H9 (cell line): ENCODE measurements at regions not wholly inside any gene's neighbourhood (a gene's known extent, or its start where the extent isn't known, plus 50 kb on each side); places are given as distances from the start of the nearest gene placed in this dataset.

Experiments used
- DNase-seq: peaks from one replicate; pipeline ENCODE4 v3.0.0-alpha.2; 2017
- H2AFZ ChIP-seq: one replicate; pipeline ENCODE4 v1.6.1; 2013; ENCODE audit warnings: mild to moderate bottlenecking, low read length, control low read depth, moderate library complexity
- H2AK5ac ChIP-seq: 2 replicates; pipeline ENCODE4 v1.6.1; 2013; ENCODE audit warnings: low read length, control low read depth, mixed read lengths; ENCODE audit not compliant: insufficient read length
- H2BK120ac ChIP-seq: one replicate; pipeline ENCODE4 v1.6.1; 2013; ENCODE audit warnings: low read depth, mild to moderate bottlenecking, low read length, control low read depth, inconsistent platforms; ENCODE audit not compliant: poor library complexity, severe bottlenecking
- H2BK12ac ChIP-seq: 2 replicates; pipeline ENCODE4 v1.6.1; 2013; ENCODE audit warnings: low read length, control low read depth, mixed read lengths, low read depth; ENCODE audit not compliant: insufficient read length
- H2BK15ac ChIP-seq: 2 replicates; pipeline ENCODE4 v1.6.1; 2013; ENCODE audit warnings: low read depth, low read length, control low read depth
- H2BK20ac ChIP-seq: one replicate; pipeline ENCODE4 v1.6.1; 2013; ENCODE audit warnings: low read depth, mild to moderate bottlenecking, low read length, control low read depth, inconsistent platforms; ENCODE audit not compliant: poor library complexity, severe bottlenecking
- H2BK5ac ChIP-seq: 2 replicates; pipeline ENCODE4 v1.6.1; 2013; ENCODE audit warnings: low read length, control low read depth, mixed read lengths; ENCODE audit not compliant: insufficient read length
- H3K14ac ChIP-seq: 2 replicates; pipeline ENCODE4 v1.6.1; 2013; ENCODE audit warnings: low read length, control low read depth; ENCODE audit not compliant: insufficient read depth
- H3K18ac ChIP-seq: 2 replicates; pipeline ENCODE4 v1.6.1; 2013; ENCODE audit warnings: low read depth, mild to moderate bottlenecking, mixed read lengths, low read length, control low read depth; ENCODE audit not compliant: insufficient read length
- H3K23ac ChIP-seq: 2 replicates; pipeline ENCODE4 v1.6.1; 2013; ENCODE audit warnings: low read length, control low read depth, mixed read lengths, low read depth; ENCODE audit not compliant: insufficient read length
- H3K23me2 ChIP-seq: 2 replicates; pipeline ENCODE4 v1.6.1; 2013; ENCODE audit warnings: low read depth, mild to moderate bottlenecking, mixed read lengths, low read length, control low read depth; ENCODE audit not compliant: insufficient read length, poor library complexity, severe bottlenecking
- H3K27ac ChIP-seq: 2 replicates; pipeline ENCODE4 v1.5.1; 2013; ENCODE audit warnings: low read length, control low read depth, mixed read lengths, low read depth; ENCODE audit not compliant: insufficient read length
- H3K27me3 ChIP-seq: 2 replicates; pipeline ENCODE4 v1.6.1; 2013; ENCODE audit warnings: low read length, control low read depth, inconsistent platforms; ENCODE audit not compliant: insufficient read depth
- H3K4ac ChIP-seq: 2 replicates; pipeline ENCODE4 v1.6.1; 2013; ENCODE audit warnings: low read depth, mild to moderate bottlenecking, control low read depth, inconsistent platforms, low read length, moderate library complexity
- H3K4me1 ChIP-seq: 2 replicates; pipeline ENCODE4 v1.6.1; 2013; ENCODE audit warnings: low read length, control low read depth, inconsistent platforms; ENCODE audit not compliant: insufficient read depth
- H3K4me2 ChIP-seq: 2 replicates; pipeline ENCODE4 v1.6.1; 2013; ENCODE audit warnings: low read length, control low read depth, mixed read lengths; ENCODE audit not compliant: insufficient read length, insufficient read depth
- H3K56ac ChIP-seq: 2 replicates; pipeline ENCODE4 v1.6.1; 2013; ENCODE audit warnings: low read depth, mild to moderate bottlenecking, mixed read lengths, low read length, control low read depth; ENCODE audit not compliant: insufficient read length
- H3K79me1 ChIP-seq: 2 replicates; pipeline ENCODE4 v1.6.1; 2013; ENCODE audit warnings: low read depth, mild to moderate bottlenecking, moderate library complexity, low read length, control low read depth, inconsistent platforms; ENCODE audit not compliant: insufficient read depth, poor library complexity, severe bottlenecking
- H3K79me2 ChIP-seq: 2 replicates; pipeline ENCODE4 v1.6.1; 2013; ENCODE audit warnings: low read length, control low read depth, inconsistent platforms; ENCODE audit not compliant: insufficient read depth
- H3K9ac ChIP-seq: 2 replicates; pipeline ENCODE4 v1.6.1; 2013; ENCODE audit warnings: low read length, control low read depth, mixed read lengths; ENCODE audit not compliant: insufficient read length; ENCODE audit errors: extremely low read depth
- H3K9me3 ChIP-seq: one replicate; pipeline ENCODE4 v1.6.1; 2013; ENCODE audit warnings: low read depth, low read length, inconsistent platforms; ENCODE audit not compliant: control insufficient read depth
- H3T11ph ChIP-seq: one replicate; pipeline ENCODE4 v1.6.1; 2013; ENCODE audit warnings: mild to moderate bottlenecking, low read length, control low read depth, inconsistent platforms
- H4K20me1 ChIP-seq: one replicate; pipeline ENCODE4 v1.6.1; 2013; ENCODE audit not compliant: control insufficient read depth, insufficient read length, insufficient read depth
- H4K5ac ChIP-seq: 2 replicates; pipeline ENCODE4 v1.6.1; 2013; ENCODE audit warnings: low read depth, mild to moderate bottlenecking, mixed read lengths, low read length, control low read depth; ENCODE audit not compliant: insufficient read length
- H4K8ac ChIP-seq: replicated peaks from 2 replicates; pipeline ENCODE4 v1.6.1; 2013; ENCODE audit warnings: low read length, control low read depth, mixed read lengths, low read depth; ENCODE audit not compliant: insufficient read length
- H4K91ac ChIP-seq: 2 replicates; pipeline ENCODE4 v1.6.1; 2013; ENCODE audit warnings: low read depth, mild to moderate bottlenecking, moderate library complexity, mixed read lengths, low read length, control low read depth; ENCODE audit not compliant: insufficient read length
- H3K27ac Mint-ChIP-seq, 3 experiments: 2 replicates in 2 of 3; 3 replicates in 1 of 3; pipeline ENCODE4 v1.8.0; 2020 to 2021; ENCODE audit warnings: mixed read lengths in 3 of 3, mild to moderate bottlenecking in 1 of 3, moderate library complexity in 1 of 3
- H3K27me3 Mint-ChIP-seq: 2 replicates; pipeline ENCODE4 v1.8.0; 2021; ENCODE audit warnings: low read depth, mild to moderate bottlenecking, moderate library complexity, mixed read lengths
- H3K36me3 Mint-ChIP-seq, 3 experiments: 2 replicates in 2 of 3; 3 replicates in 1 of 3; pipeline ENCODE4 v1.8.0; 2020 to 2021; ENCODE audit warnings: low read depth in 3 of 3, mixed read lengths in 3 of 3; ENCODE audit not compliant: insufficient read depth in 1 of 3
- H3K4me1 Mint-ChIP-seq, 2 experiments: 2 replicates each; pipeline ENCODE4 v1.8.0; 2020; ENCODE audit warnings: mixed read lengths in 2 of 2
- H3K4me3 Mint-ChIP-seq, 2 experiments: 2 replicates in 1 of 2; 3 replicates in 1 of 2; pipeline ENCODE4 v1.8.0; 2020 to 2021; ENCODE audit warnings: mild to moderate bottlenecking in 2 of 2, mixed read lengths in 2 of 2, moderate library complexity in 1 of 2
- H3K9me3 Mint-ChIP-seq, 2 experiments: 2 replicates in 1 of 2; 3 replicates in 1 of 2; pipeline ENCODE4 v1.8.0; 2020; ENCODE audit warnings: mild to moderate bottlenecking in 2 of 2, mixed read lengths in 2 of 2, moderate library complexity in 1 of 2
- CTCF ChIP-seq: fragments of 200-600 bp; sonication (generic); conservative IDR thresholded peaks from 3 replicates; pipeline ENCODE4 v1.8.0; 2021; ENCODE audit warnings: antibody characterized with exemption, mild to moderate bottlenecking
- WGBS: extraction: QIAGEN DNeasy Blood & Tissue Kit; methylation state at CpG from one replicate; pipeline ENCODE4 v1.1.7; 2013; ENCODE audit warnings: missing lambda C conversion rate, low lambda C conversion rate, mixed read lengths; ENCODE audit not compliant: insufficient read length; ENCODE audit errors: extremely low coverage; 5-methylcytosine and 5-hydroxymethylcytosine counted together

DNA sequence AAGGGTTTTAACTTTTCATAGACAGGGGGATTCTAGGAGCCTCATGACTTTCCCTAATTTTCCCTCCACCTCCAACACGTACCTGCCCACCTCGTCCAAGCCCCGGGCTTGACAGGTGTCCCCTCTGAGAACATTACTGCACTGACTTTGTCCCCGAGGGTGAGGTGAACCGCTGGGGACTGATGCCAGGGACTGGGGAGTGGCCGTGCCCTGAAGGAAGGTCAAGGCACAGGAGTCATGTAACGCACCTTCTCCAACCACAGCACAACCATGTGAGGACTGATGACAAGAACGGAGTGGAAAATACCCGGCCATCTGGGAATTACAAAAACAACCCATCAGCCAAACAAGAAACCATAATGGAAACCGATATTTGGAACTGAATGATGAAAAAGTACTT, 214.7 kb upstream of the C14orf180 start:
- H3K27ac ChIP-seq: no peak overlapping the region
- H2BK120ac ChIP-seq: no peak overlapping the region
- H2BK15ac ChIP-seq: no peak overlapping the region
- no peak overlapping the region for H3K4me2 ChIP-seq
- Mint-ChIP-seq H3K36me3 (no peaks in the 10 kb centered on the region), H3K9me3 (no peaks in the 10 kb centered on the region; a peak in 1 of 5 replicates), H3K4me1 (peaks cover 10 to 18% of the 10 kb centered on the region in 2 experiments), H3K27me3 (peaks cover 3% of the 10 kb centered on the region), H3K27ac (no peak overlapping the region), H3K4me3 (no peak overlapping the region)
- no peak for DNase-seq
- H3K23ac ChIP-seq: no peak overlapping the region
- H3K4me1 ChIP-seq: no peaks in the 10 kb centered on the region
- no peak overlapping the region for H3K56ac ChIP-seq
- WGBS: no CpG with 5 or more reads among the region's 10 CpGs
- no peaks in the 10 kb centered on the region for H3K27me3 ChIP-seq
- H2BK5ac ChIP-seq: no peak overlapping the region
- H2BK20ac ChIP-seq: no peak overlapping the region
- H3K79me1 ChIP-seq: no peaks in the 10 kb centered on the region
- H3K18ac ChIP-seq: no peak overlapping the region
- no peak overlapping the region for H3K14ac ChIP-seq
- no peak overlapping the region for H2AFZ ChIP-seq
- H3K9ac ChIP-seq: no peak overlapping the region
- no peak overlapping the region for H4K8ac ChIP-seq
- TF ChIP-seq CTCF: no peak
- no peak overlapping the region for H2AK5ac ChIP-seq
- H4K91ac ChIP-seq: no peak overlapping the region
- no peak overlapping the region for H4K5ac ChIP-seq
- no peak overlapping the region for H2BK12ac ChIP-seq
- H4K20me1 ChIP-seq: no peaks in the 10 kb centered on the region
- H3K79me2 ChIP-seq: no peaks in the 10 kb centered on the region
- H3K4ac ChIP-seq: no peak overlapping the region
- H3K23me2 ChIP-seq: no peaks in the 10 kb centered on the region
- H3T11ph ChIP-seq: no peak overlapping the region
- H3K9me3 ChIP-seq: no peaks in the 10 kb centered on the region
